Activated CD4-positive, alpha-beta T cell treated with anti-CD3 and anti-CD28 coated beads for 48 hours (primary cell): ENCODE measurements at regions not wholly inside any gene's neighbourhood (a gene's known extent, or its start where the extent isn't known, plus 50 kb on each side); places are given as distances from the start of the nearest gene placed in this dataset.
"Not testable (repeated sequence)": the region's sequence is repeated elsewhere in the genome, so short reads cannot be mapped to it uniquely, and the experiment has no call there.

Experiments
- DNase-seq: peaks from one replicate; pipeline ENCODE4 v3.0.0-alpha.2; 2020

DNA sequence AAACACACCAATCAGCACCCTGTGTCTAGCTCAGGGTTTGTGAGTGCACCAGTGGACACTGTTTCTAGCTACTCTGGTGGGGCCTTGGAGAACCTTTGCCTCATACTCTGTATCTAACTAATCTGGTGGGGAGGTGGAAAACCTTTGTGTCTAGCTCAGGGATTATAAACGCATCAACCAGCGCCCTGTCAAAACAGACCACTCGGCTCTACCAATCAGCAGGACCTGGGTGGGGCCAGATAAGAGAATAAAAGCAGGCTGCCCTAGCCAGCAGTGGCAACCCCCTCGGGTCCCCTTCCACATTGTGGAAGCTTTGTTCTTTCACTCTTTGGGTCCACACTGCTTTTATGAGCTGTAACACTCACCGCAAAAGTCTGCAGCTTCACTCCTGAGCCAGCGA lies 121.8 kb downstream of the FSCB start:
- DNase-seq = not testable (repeated sequence)

DNA sequence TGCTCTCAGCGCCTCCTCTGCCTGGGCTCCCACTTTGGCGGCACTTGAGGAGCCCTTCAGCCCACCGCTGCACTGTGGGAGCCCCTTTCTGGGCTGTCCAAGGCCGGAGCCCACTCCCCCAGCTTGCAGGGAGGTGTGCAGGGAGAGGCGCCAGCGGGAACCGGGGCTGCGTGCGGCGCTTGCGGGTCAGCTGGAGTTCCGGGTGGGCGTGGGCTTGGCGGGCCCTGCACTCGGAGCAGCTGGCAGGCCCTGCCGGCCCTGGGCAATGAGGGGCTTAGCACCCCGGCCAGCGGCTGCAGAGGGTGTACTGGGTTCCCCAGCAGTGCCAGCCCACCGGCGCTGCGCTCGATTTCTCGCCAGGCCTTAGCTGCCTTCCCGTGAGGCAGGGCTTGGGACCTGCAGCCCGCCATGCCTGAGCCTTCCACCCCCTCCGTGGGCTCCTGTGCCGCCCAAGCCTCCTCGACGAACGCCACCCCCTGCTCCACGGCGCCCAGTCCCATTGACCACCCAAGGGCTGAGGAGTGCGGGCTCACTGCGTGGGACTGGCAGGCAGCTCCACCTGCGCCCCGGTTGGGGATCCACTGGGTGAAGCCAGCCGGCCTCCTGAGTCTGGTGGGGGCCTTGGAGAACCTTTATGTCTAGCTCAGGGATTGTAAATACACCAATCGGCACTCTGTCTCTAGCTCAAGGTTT lies 122.3 kb downstream of the FSCB start:
- not testable (repeated sequence) for DNase-seq

DNA sequence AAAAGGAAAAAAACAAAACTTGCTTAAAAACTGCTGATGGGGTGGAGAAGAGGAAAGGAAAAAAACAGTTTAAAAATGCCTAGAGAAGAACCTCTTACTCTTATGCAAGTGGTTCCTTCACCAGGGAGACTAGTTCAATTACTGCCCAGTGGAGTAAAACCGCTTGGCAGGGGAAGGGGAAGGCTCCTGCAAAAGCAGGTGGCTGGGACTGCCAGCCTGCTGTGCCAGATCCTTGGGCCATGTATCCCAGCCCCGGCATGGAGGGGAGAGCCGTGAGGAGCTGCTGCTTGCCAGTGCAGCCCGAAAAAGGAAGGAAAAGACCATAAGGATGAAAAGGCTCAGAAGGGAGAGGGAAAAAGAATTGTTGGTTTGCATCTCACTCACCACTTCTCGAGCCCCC lies 123.0 kb downstream of the FSCB start:
- DNase-seq = no peak

DNA sequence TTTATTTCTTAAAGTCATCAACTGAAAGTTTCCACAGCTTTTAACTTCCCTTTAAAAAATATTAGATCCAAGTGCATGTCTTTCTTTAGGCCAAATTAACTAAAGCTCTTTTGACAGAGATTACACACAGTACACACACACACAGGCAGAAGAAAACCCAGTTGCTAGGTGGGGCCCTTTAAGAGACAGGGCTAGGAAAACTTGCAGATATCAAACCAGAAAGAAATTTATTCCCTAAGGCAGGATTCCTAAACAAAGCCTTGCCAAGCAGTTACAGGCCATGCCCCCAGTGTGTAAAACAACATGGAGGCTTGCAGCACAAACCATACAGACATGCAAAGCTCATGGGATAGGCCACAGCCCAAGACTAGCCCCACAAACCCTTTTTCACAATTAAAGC lies 123.4 kb downstream of the FSCB start:
- DNase-seq = no peak

DNA sequence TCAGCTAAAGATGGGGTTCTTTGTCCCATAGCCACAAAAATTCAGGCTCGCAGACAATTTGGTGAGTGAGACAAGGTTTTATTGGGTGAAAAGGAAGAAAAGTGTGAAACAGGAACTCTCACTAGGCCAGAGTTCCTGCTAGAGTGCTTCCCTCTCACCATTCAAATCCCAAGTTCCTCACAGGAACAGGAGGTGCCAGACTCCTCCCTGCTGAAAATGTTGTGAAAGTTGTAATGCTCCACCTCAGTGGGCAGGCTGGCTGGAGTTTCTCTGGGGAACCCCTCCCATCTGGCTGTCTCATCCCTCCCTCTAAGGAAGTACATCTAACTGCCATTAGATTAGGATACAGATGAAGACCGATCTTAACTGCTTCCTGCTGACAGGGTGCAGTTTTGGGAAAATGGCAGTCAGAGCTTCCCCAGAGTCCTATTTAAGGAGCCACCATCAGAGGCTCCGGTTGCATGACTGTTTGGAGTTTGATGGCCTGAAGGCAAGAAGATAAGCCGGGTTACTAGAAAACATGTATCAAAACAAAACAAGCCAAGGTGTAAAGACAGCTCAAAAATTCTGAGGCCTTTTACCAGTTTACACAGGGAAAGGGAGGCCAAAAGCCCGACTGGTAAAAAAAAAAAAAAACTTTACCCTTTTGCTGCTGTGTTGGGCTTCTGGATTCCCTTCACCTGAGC lies 127.6 kb downstream of the FSCB start:
- no peak for DNase-seq

DNA sequence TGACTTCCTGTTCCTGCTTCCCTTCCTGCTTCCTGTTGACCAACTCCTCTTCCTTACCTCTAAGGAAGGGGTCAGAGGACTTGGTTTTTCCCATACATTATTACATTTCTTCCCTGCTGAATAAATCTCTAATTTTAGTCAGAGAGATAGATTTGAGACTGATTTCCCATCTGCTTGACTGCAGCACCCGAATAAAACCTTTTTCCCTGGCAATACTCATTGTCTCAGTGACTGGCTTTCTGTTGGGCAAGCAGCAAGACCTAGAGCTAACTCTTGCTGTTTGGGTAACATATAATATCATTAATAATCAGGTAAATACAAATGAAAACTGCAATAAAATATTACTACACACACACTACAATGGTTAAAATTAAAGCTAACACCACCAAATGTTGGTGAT lies 132.2 kb downstream of the FSCB start:
- no peak for DNase-seq

DNA sequence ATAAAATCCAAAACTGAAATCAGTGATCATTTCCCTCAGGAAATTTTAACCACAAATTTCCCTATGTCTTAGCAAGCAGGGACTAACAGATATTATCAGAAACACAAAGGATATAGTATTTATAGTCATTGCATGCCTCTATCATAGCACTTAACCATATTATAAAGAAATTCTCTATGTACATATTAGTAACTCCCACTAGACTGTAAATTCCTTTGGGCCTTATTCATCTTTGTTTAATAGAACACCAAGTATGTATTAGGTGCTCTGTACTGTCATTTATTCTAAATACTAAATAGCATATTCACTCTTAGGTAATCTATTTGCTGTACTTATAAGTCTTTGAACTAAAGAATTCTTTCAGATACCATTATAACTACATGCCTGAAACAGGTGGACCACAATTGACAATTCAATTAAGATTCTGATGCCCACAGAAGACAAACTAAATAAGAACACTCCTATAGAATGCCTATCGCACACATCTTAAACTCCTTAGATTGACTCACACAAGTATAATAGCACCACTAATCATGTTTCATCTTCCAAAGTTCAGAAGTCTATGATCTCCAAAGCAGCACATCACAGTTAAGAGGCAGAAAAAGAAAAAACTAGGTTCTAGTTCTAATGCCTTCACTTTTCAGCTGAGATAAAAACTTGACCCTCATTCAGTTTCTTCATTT lies 134.1 kb downstream of the FSCB start:
- DNase-seq = no peak

DNA sequence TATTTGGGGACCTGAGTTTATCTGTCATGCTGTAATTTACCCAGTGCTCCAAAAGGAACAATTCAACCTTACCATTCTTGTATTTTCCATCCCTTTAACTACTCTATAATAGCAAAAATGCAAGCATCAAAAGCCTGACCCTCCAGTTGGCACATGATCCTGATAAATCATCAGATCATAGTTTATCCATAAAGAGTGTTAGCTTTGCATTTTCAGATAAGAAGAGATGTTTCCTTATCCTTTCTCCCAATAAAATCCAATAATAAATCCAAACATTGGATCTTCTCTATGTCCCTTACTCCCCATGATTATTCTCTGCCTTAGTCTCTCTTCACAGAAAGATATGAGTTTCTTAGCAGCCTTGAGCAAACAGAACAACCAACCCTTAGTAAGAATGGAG lies 134.9 kb downstream of the FSCB start:
- no peak for DNase-seq

DNA sequence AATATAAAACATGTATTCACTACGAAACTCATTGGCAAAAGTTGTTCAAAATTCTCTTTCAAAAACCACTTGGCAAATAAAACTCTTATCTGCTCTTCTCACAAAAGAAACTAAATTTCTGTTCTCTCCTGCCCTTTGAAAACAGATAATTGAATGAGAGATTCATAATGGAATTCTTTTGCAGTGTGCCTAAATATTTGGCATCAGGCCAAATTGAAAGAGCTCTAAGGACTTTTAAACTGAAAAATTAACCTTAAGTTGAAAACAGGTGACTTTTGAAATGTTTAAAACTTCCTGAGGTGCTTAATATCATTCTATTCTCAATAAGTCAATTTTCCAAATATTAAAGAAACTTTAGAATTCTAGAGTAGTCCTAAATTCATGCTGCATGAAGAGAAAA lies 136.4 kb downstream of the FSCB start:
- no peak for DNase-seq

DNA sequence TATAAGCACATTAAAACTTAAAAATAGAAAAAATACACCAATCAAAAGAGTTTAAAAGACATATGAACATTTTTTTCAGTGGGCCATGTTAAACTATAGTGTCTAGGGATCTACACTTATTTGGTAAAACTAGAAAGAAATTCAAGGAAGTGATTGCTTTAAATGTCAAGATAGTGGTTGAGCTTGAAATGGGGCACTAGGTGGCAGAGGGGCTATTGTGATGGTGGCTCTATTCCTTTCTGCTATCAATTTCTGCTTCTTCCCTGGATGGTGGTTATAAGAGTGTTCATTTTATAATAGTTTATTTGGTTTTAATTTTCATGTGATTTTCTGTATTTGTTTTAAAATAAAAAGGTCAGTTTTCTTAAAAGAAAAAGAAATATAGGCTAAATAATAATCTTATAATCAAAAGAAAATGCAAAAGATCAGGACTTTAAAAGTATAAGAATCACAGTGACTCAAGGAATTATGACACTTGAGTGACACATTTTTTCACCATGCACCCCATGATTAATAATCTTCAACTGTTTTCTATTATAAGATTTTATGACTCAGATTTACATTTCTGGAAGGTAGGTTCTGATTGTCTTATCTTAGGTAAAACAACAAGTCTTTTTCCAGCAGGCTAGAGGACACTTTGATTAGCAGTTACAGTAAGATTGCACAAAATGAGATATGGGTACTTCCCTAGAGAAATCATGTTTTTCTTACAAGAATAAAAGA lies 137.5 kb downstream of the FSCB start:
- DNase-seq = no peak

DNA sequence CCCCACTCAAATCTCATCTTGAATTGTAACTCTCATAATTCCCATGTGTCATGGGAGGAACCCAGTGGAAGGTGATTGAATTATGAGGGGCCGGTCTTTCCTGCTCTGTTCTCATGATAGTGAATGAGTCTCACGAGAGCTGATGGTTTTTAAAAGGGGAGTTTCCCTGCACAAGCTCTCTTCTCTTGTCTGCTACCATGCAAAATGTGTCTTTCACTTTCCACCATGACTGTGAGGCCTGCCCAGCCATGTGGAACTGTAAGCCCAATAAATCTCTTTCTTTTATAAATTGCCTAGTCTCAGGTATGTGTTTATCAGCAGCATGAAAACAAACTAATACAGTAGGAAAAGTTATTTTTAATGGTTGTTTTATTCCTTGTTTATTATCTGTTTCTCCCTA lies 146.0 kb downstream of the FSCB start:
- DNase-seq = no peak

DNA sequence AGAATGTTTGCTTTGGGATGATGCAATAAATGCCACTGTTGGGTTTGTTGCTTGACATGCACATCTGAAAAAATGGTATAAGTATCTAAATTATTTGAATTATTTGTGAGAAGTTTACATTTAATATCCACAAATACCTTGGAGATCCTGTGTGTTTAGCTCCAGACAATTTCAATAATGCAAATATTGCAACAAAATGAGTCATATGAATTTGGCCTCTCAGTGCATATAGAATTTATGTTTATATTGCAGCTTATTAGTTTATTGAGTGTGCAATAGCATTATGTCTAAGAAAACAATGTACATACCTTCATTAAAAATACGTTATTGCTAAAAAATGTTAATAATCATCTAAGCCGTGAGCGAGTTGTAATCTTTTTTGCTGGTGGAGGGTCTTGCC lies 153.3 kb downstream of the FSCB start:
- no peak for DNase-seq

DNA sequence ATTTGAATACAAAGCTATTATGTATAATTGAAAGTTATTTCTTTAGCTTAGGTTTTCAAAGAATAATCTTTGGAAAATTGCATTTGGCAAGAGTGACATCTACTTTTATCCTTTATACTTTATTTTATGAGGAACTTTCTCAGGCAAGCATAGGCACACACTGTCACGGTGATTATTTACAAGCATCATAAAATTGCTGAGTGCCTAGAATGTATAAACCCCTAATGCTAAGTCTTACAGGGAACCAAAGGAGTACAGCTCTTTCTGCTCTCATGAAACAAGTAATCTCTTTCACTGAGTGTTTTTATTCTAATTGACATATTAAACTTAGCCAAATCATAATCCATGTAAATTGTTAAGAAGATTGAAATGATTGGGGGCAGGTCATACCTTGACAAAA lies 154.9 kb downstream of the FSCB start:
- DNase-seq = no peak

DNA sequence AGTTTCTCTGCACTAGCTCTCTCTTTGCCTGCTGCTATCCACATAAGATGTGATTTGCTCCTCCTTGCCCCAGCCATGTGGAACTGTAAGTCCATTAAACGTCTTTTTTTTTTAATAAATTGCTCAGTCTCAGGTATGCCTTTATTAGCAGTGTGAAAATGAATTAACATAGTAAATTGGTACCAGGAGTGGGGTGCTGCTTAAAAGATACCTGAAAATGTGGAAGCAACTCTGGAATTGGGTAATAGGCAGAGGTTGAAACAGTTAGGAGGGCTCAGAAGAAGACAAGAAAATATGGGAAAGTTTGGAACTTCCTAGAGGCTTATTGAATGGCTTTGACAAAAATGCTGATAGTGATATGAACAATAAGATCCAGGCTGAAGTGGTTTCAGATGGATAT lies 159.8 kb downstream of the FSCB start:
- no peak for DNase-seq

DNA sequence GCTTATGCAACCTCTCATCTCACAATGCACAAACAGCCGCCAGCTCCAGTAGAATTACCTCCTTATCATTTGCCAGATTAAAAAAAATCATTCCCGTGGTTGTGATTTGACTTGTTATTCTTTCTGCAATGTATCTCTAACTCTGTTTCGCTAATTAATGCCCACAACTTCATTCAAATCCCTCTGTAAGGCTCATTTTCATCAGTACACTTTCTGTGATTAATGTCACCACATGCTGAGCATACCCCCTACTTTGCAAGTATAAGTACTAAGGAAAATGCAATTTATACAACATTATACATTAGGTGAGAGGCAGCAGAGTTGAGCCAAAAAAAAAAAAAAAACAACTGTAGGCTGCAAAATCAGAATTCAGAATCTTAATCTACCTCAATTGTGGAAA lies 166.0 kb downstream of the FSCB start:
- DNase-seq = no peak

DNA sequence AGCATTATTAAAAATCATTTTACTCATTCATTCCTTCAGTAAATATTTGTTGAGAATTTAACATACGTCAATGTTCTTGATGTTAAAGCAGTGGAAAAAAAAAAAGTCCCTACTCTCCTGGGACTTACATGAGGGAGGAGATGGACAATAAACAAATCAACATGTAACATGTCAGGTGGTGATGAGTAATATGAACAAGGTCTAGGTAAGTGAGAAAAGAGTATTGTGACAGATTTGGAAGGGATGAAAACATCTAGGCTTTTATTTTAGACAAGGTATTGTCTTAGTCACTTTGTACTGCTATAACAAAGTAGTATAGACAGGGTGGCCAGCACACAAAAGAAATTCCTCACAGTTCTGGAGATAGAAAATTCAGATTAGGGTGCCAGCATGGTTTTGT lies 167.2 kb downstream of the FSCB start:
- DNase-seq = no peak

DNA sequence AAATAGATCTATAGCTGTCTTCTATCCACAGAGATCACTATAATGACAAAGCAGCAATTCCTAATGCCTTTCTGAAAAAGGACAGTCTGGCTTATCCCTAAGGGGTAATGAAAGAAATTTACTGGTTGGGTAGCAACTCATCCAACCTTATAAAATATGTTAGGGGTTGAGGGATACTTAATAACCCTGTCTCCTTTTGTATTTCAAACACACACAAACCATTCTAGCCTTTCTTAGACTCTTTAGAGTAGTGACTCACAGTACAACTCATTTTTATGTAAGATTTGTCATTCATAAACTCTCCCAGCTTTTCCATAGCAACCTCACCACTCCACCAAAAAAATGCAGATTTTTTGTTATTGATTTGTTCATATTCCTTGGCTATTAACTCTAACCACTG lies 167.9 kb downstream of the FSCB start:
- no peak for DNase-seq

DNA sequence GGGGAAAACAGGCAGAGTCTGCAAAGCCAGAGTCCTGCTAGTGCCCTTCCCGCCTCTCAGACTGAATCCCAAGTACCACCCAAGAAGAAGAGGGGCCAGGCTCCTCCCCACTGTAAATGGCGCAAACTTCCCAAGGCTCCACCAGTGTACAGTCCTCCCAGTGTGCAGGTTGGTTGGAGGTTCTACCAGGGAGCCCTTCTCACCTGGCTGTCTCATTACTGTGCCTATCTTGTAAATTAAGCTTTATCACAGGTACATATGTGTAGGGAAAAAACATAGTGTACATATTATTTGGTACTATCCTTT lies 189.7 kb downstream of the FSCB start:
- no peak for DNase-seq

DNA sequence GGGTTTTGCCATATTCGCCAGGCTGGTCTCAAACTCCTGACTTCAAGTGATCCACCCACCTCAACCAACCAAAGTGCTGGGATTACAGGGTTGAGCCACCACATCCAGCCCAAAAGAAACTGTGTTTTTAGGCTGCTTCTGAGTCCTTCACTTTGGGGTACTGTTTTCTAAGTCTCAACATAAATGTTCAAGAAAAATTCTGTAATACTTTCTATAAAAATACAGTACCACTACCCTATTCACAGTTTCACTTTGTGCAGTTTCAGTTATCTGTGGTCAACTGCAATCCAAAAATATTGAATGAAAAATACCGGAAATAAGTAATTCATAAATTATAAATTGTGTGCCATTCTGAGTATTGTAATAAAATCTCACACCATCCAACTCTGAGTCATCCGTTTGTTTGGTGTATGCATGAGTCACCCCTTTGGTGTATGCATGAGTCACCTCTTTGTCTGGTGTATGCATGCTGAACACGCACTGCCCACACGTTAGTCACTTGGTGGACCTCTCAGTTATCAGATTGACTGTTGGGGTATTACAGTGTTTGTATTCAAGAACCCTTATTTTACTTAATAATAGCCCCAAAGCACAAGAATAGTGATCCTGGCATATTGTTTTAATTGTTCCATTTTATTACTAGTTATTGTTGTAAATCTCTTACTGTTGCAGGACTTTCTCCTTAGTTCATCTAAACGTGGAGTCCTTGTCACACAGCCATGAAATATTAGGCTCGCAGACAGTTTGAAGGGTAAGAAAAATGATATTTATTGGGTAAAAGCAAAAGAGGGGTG lies 190.2 kb downstream of the FSCB start:
- peak; percentile 38 for DNase-seq

DNA sequence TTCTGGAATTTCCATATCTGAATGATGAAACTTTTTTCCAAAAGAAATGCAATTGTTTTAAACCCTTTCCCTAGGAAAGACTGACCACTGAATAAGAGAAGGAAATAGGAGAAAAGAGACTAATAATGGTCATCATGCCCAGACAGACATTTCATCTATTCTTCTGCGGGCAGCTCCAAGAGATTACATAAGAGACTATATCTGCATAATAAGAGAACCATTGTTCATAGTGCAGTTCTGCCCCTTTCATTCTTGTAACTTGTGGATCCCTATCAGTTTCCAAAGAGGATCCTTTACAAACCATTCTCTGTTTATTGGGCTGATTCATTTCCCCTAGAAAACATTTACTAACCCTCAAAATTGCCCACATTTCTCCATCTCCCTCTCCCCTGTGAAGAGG lies 197.8 kb downstream of the FSCB start:
- no peak for DNase-seq

DNA sequence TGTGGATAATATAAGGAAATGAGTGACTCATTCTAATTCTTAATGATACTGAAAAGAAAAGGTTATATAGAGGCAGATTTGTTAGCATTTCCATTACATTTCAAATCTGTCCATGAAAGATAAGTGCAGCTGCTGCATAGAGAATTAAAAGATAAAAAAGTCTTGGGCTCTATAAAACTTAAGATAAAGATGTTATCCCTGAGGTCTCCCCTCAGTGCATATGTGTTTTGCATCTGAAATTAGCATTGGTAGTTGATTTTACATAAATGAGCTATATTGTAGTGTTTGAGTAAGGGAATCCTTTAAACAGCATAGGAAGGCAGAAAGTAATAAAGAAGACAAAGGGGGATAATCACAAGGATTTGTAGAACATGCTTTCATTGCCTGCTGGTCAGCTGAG lies 206.2 kb downstream of the FSCB start:
- no peak for DNase-seq

DNA sequence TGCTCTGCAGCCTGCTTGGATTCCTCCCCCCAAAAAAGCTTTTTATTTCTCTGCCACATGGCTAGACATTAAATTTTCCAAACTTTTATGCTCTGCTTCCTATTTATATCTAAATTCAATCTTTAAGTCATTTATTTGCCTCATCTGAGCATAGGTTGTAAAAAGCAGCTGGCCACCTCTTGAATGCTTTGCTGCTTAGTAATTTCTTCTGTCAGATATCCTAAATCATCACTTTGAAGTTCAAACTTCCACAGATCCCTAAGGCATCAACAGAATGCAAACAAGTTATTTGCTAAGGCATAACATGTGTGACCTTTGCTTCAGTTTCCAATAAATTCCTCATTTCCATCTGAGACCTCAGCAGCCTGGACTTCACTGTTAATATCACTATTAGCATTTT lies 209.6 kb downstream of the FSCB start:
- no peak for DNase-seq

DNA sequence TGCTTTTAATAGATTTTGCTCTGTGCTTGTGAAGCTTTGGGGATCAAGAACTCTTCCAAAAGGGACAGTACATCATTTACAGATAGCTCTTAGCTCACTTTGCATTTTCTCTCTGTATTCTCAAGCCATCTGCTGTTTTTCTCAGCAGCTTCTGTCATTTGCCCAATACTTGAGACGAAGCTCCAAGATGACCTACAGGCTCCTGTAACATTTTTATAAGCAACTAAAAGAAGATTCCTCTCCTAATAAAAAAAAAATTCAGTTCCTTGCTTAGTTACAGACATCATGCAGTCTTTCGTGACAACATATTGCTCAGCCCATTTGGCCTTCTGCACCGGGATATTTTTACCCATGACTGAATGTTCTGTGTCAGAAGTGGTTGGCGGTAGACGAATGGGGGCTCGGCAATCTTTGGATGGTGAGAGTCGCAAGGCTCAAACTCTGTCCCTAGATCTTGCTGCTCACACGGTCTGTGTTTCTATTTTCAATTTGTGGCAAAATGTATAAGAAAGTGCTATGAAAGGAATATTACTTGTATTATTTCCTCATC lies 215.6 kb downstream of the FSCB start:
- no peak for DNase-seq
